ENCODE measurements at regions not wholly inside any gene's neighbourhood (a gene's known extent, or its start where the extent isn't known, plus 50 kb on each side); places are given as distances from the start of the nearest gene placed in this dataset.

DNA sequence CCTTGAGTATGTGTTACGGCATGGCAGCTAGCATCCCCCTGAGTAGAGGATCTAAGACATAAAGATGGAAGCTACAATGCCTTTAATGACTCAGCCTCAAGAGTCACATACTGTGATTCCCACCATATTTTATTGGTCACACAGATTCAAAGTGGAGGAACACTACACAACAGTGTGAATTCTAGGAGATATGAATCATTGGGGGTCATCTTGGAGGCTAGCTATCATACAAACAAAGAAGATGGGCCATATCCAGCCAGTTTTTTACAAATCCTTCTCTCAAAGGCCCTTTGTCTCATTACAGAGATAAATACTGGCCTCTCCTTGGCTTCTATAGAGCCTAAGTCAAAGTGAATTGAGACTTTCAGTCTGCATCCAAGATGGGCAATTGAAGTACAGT lies 177.0 kb downstream of the TBX15 start:
- Histone ChIP-seq H3K4me3 (replicated peaks in 1 of 3; ENCODE audit: insufficient read depth in 1 of 3, low read depth in 2 of 3, low read length in 3 of 3) (no peak overlapping the region), H3K4me1 (ENCODE audit: insufficient read depth, low read length) (no peaks in the 10 kb centered on the region), H3K36me3 (replicated peaks in 1 of 2; ENCODE audit: control insufficient read depth in 1 of 2, insufficient read depth in 2 of 2, low read length in 2 of 2) (no peaks in the 10 kb centered on the region), H3K9me3 (ENCODE audit: low read length) (no peaks in the 10 kb centered on the region), H3K4me2 (ENCODE audit: low read depth, low read length) (no peak overlapping the region), H3K9ac (ENCODE audit: insufficient read depth, low read depth, low read length) (no peak overlapping the region), H3K27ac (ENCODE audit: extremely low read length, insufficient read depth, low read length) (no peak overlapping the region), H3K27me3 (ENCODE audit: control insufficient read depth in 1 of 2, insufficient read depth in 2 of 2, low read length in 2 of 2) (no peaks in the 10 kb centered on the region), H3K79me2 (ENCODE audit: insufficient read depth, low read length) (no peaks in the 10 kb centered on the region), H4K20me1 (ENCODE audit: insufficient read depth, low read length) (no peaks in the 10 kb centered on the region), H2AFZ (ENCODE audit: low read length) (no peak overlapping the region)
- POLR2A ChIA-PET = no interaction called here
- in situ Hi-C loops (cut with HindIII; ENCODE audit: extremely low pct_ligation_motif_present, low pct_unique_long_range_greater_than_20kb) (no loop called here), intact Hi-C loops (cut with micrococcal nuclease; ENCODE audit: unreplicated experiment) (no loop called here)
- 57% methylated on average over 1 of the region's 1 CpG for WGBS (ENCODE audit: low lambda C conversion rate)
- FAIRE-seq = no peak
- no peak for ATAC-seq
- BruUV-seq (replicated peaks) = no TSS peak
- no peak for TF ChIP-seq PCBP2 (optimal IDR thresholded peaks at IDR 0.05; ENCODE audit: low read depth, low read length, poor library complexity, severe bottlenecking)
- no peak for TF ChIP-seq SOX13 (IDR thresholded peaks at IDR 0.05)
- TF ChIP-seq SOX13 (CRISPR knock-in tag; conservative IDR thresholded peaks at IDR 0.05 in 1 of 2, IDR thresholded peaks at IDR 0.05 in 1 of 2) = no peak
- no peak for TF ChIP-seq ZNF768 (CRISPR knock-in tag; IDR thresholded peaks at IDR 0.05)
- TF ChIP-seq ZMAT3 (CRISPR knock-in tag; conservative IDR thresholded peaks at IDR 0.05) = no peak
- TF ChIP-seq ZBTB20 (CRISPR knock-in tag; IDR thresholded peaks at IDR 0.05; ENCODE audit: borderline replicate concordance, low read depth) = no peak
- TF ChIP-seq ATF7 (IDR thresholded peaks at IDR 0.05) = no peak
- TF ChIP-seq ATF7 (CRISPR knock-in tag; IDR thresholded peaks at IDR 0.05) = no peak
- TF ChIP-seq EEA1 (CRISPR knock-in tag; IDR thresholded peaks at IDR 0.05; ENCODE audit: borderline replicate concordance) = no peak
- TF ChIP-seq TCF7L2 (IDR thresholded peaks at IDR 0.05; ENCODE audit: low read depth, low read length) = no peak
- CTCF ChIA-PET (ENCODE audit: low intra/inter-chr PET ratio, low total read pairs) = no interaction called here
- no peak for DNase-seq (ENCODE audit: low spot score)

DNA sequence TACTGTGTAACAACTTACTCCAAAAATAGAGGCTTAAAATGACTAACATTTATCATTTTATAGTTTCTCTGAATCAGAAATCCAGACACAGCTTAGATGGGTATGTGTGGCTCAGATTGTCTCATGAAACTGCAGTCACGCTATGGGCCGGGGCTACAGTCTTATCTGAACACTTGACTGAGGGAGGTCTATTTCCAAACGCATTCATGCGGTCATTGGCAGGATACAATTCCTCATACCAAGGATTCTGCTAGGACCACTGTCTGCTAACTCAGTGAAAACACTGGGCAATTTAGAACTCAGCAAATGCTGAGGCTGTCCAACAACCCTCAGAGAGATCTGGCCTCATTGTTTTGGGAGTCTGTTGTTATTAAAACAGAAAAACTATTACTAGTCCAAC lies 178.6 kb downstream of the TBX15 start:
- H2AFZ ChIP-seq (ENCODE audit: low read length) = no peak overlapping the region
- no peaks in the 10 kb centered on the region for H3K9me3 ChIP-seq (ENCODE audit: low read length)
- H3K36me3 ChIP-seq (replicated peaks in 1 of 2; ENCODE audit: control insufficient read depth in 1 of 2, insufficient read depth in 2 of 2, low read length in 2 of 2) = no peaks in the 10 kb centered on the region
- intact Hi-C loops (cut with micrococcal nuclease; ENCODE audit: unreplicated experiment) = no loop called here
- in situ Hi-C loops (cut with HindIII; ENCODE audit: extremely low pct_ligation_motif_present, low pct_unique_long_range_greater_than_20kb) = no loop called here
- no peaks in the 10 kb centered on the region for H3K27me3 ChIP-seq (ENCODE audit: control insufficient read depth in 1 of 2, insufficient read depth in 2 of 2, low read length in 2 of 2)
- no peak overlapping the region for H3K9ac ChIP-seq (ENCODE audit: insufficient read depth, low read depth, low read length)
- H3K79me2 ChIP-seq (ENCODE audit: insufficient read depth, low read length) = no peaks in the 10 kb centered on the region
- TF ChIP-seq CHCHD3 (CRISPR knock-in tag; IDR thresholded peaks at IDR 0.05) (no peak), ELF1 (CRISPR knock-in tag; IDR thresholded peaks at IDR 0.05) (no peak), IKZF4 (CRISPR knock-in tag; IDR thresholded peaks at IDR 0.05; ENCODE audit: borderline replicate concordance, low read depth, not compliant biosample characterization) (no peak), ZNF607 (CRISPR knock-in tag; IDR thresholded peaks at IDR 0.05; ENCODE audit: borderline replicate concordance) (no peak), ZSCAN25 (CRISPR knock-in tag; IDR thresholded peaks at IDR 0.05) (no peak)
- TF ChIP-seq, protein P1, sequence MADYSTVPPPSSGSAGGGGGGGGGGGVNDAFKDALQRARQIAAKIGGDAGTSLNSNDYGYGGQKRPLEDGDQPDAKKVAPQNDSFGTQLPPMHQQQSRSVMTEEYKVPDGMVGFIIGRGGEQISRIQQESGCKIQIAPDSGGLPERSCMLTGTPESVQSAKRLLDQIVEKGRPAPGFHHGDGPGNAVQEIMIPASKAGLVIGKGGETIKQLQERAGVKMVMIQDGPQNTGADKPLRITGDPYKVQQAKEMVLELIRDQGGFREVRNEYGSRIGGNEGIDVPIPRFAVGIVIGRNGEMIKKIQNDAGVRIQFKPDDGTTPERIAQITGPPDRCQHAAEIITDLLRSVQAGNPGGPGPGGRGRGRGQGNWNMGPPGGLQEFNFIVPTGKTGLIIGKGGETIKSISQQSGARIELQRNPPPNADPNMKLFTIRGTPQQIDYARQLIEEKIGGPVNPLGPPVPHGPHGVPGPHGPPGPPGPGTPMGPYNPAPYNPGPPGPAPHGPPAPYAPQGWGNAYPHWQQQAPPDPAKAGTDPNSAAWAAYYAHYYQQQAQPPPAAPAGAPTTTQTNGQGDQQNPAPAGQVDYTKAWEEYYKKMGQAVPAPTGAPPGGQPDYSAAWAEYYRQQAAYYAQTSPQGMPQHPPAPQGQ (CRISPR knock-in tag; IDR thresholded peaks at IDR 0.05; ENCODE audit: borderline replicate concordance) = no peak
- no peak overlapping the region for H3K4me3 ChIP-seq (replicated peaks in 1 of 3; ENCODE audit: insufficient read depth in 1 of 3, low read depth in 2 of 3, low read length in 3 of 3)
- no peak for ATAC-seq
- no peak for DNase-seq (ENCODE audit: low spot score)
- no peak overlapping the region for H3K27ac ChIP-seq (ENCODE audit: extremely low read length, insufficient read depth, low read length)
- BruUV-seq (replicated peaks) = no TSS peak
- CTCF ChIA-PET (ENCODE audit: low intra/inter-chr PET ratio, low total read pairs) = no interaction called here
- FAIRE-seq = no peak
- H3K4me1 ChIP-seq (ENCODE audit: insufficient read depth, low read length) = no peaks in the 10 kb centered on the region
- 28% methylated on average over 4 of the region's 4 CpGs for WGBS (ENCODE audit: low lambda C conversion rate)
- no peaks in the 10 kb centered on the region for H4K20me1 ChIP-seq (ENCODE audit: insufficient read depth, low read length)
- no peak overlapping the region for H3K4me2 ChIP-seq (ENCODE audit: low read depth, low read length)
- POLR2A ChIA-PET = no interaction called here
